GM18867 (cell line): ENCODE measurements at regions not wholly inside any gene's neighbourhood (a gene's known extent, or its start where the extent isn't known, plus 50 kb on each side); places are given as distances from the start of the nearest gene placed in this dataset.
A peak's percentile ranks its signal among the peaks of the same experiment; 100 is the strongest.

Source experiments
- ATAC-seq: cut with Tn5 transposase; IDR thresholded peaks from one replicate; pipeline ENCODE4 v1.9.1; 2021; ENCODE audit warnings: mild to moderate bottlenecking, moderate library complexity; ENCODE audit not compliant: unreplicated experiment

DNA sequence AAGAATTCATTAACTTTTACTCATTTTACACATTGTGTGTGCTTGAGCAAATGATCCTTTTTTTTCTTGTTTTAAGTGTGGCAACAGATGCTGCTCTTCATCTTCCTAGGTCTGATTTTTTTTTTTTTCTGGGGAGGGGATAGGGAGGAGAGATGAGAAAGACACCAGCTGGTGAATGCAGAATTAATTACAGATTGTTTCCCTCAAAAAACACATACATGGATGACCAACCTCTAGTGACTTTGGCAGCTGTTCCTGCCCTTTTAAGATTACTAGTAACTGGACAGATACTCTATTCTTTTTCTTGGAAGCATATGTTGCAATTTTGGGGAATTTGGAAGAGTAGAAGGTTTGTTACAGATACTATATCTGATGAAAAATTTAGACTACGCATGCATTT is 103.6 kb upstream of the MYO16 start:
- ATAC-seq, result no peak

- ATAC-seq, result no peak
Observed at GRCh38 chr13:108526286-108526685, 103.1 kb upstream of the MYO16 start.

DNA sequence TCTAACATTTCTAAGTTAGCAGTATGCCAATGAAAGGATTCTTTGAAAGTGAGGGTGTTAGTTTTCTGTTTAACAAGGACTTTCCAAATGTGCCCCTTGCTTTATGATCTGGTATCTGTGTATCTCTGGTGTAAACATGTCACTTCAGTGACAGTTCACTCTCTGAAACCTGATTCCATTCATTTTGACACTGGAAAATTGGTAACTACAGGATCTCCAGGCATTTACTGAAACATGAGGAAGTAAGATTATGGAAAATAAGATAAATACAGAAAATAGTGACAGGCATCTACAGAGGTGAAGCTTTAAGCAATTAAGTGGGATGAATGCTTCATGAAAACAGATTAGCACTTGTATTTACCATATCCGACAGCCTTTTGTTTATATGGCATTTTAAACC is 101.6 kb upstream of the MYO16 start:
- no peak for ATAC-seq

DNA sequence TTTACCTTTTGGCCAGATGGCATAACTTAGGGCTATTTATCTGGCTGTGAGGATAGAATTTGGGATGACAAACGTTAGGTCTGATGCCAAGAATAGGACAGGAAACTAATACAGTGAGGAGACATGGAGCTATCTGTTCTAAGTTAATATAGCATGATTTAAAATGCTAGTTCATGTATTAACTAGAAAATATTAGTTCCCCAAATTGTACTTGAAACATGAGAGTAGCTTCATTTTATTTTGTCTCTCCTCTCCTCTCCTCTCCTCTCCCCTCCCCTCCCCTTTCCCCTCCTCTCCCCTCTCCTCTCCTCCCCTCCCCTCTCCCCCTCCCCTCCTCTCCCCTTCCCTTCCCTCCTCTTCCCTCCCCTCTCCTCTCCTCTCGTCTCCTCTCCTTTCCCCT is 101.1 kb upstream of the MYO16 start:
- no peak for ATAC-seq

DNA sequence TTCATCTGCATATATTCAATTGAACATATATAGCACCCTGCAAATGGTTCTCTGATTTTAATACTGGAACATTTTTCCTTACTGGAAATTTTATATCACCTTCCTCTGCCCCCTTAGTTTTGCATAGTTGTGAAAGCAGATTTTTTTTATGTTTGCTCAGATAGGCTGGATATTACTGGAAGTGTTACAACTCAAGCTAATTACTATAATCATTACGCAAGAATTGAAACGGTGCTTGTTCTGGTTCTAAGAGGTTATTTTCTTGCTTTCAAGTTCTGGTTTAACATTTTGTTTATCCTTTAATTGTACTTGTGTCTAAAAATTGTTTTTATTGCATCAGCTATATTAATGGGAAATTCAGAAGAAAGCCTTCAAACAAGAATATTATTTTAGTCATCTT is 95.6 kb upstream of the MYO16 start:
- no peak for ATAC-seq

DNA sequence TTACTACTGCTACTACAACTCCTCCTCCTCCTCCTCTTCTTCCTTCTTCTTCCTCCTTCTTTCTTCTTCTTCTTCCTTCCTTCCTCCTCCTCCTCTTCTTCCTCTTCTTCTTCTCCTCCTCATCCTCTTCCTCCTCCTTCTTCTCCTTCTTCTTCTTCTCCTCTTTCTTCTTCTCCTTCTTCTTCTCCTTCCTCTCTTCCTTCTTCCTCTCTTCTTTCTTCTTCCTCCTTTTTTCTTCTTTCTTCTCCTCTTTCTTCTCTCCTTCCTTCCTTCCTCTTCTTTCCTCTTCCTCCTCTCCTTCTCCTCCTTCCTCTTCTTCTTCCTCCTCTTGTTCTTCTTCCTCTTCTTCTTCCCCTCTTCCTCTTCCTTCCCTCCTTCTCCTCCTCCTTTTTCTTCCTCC is 94.7 kb upstream of the MYO16 start:
- no peak for ATAC-seq

- ATAC-seq, result no peak
Observed at GRCh38 chr13:108549934-108550333, 79.5 kb upstream of the MYO16 start.

DNA sequence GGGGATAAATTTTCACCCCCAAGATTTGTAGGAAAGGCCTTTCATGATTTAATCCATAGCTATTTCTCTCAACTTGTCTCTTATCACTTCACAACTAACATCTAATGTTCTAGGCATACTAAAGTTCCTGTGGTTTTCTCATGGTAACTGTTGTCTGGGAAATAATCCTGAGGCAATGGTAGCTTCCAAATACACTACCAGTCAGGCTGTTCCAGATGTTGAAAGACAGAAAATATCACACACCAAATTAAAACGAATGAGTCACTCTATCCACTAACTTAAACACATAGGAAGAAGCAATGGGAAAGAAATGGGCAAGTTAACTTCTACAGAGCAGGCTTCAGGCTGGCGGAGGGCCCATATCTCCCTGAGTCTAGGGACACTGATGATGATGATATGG is 77.7 kb upstream of the MYO16 start:
- no peak for ATAC-seq

DNA sequence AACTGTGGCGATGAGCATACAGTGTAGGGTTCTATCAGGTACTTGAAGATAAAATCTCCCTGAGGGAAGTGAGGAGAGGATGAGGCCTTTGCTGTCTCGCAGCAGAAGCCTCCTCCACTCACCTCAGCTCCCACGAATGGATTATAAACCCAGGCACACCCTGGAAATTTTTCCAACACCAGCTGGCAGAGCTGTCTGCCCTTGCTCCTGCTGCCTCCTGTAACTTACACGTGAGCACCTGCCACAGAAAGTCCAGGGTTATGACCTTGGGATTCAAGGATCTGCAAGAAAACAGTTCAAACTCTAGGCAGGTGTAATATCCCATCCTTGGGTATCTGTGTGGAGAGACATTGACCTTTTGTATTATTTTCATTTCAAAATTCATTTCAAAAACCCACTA is 70.9 kb upstream of the MYO16 start:
- no peak for ATAC-seq

DNA sequence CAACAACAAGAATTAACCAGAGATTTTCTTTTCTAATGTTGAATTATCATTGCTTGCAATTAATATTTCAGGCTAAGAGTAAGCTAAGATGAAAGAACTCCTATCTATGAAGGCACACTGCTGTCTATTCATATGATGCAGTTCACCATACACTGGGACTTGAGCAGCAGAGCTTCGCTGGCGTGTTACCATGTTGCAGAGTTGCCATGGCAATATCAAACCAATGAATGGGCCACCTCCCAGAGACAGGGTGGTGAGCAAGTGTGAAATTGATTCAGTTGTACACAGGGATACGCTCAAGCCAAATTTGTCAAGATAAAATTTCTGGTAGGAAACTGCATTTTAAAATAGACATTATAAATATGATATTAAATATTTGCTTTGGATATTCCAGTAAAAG is 69.3 kb upstream of the MYO16 start:
- no peak for ATAC-seq

DNA sequence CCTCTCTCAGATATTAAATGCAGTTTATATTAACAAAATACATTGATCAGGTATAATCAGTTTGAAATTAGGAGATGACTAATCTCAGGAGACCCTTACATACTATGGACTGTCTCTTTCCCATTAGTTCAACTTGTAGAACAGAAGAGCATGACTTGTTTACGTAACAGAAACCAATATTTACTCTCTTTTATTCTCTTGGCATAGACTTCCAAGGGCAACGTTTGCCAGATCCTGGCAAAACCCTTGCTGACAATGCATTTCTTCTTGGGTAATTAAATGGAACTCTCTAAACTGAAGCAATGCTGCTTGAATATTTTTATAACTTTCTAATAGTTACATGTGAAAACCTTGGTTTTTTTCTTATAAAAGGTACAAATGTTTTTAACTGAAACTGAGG is 68.3 kb upstream of the MYO16 start:
- no peak for ATAC-seq

DNA sequence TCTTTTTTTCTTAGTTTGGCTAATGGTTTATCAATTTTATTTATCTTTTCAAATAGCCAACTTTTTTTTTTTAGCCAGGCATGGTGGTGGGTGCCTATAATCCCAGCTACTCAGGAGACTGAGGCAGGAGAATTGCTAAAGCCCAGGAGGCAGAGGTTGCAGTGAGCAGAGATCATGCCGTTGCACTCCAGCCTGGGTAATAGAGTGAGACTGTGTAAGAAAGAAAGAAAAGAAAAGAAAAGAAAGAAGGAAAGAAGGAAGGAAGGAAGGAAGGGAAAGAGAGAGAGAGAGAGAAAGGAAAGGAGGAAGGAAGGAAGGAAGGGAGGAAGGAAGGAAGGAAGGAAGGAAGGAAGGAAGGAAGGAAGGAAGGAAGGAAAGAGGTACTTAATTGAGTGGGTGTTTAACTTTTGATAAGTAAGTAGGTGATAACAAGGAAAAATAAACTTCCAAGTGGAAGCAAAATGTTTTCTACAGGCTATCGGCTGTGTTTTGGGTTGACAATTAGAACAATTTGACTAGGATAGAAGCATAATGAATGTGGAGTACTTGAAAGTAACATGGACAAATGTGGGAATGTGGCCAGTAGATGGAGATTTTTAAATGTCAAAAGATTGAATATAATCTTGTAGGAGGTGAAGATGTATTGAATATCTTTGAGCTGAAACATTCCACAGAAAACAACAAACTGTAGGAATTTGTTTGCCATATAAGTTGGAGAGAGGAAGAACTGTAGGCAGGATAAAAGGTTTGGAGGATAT is 62.8 kb upstream of the MYO16 start:
- no peak for ATAC-seq

DNA sequence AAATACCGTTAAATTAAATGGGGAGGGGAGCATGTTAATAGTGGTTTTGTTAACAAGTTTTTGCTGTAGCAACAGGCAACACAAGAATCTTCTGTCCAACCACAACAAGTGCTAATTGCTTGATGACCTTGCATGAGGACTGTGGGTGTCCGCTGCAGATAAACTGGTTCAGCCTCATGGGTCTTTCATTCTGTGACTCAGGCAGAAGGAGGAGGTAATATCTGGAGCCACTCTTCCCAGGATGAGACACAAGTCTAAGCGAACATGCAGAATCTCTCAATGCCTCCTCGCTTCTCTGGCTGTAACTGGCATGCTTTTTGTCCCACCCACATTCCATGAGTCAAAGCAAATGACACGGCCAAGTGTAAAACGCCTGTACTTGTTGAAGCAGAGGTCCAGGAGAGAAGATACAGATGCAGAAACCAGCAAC is 56.6 kb upstream of the MYO16 start:
- no peak for ATAC-seq

DNA sequence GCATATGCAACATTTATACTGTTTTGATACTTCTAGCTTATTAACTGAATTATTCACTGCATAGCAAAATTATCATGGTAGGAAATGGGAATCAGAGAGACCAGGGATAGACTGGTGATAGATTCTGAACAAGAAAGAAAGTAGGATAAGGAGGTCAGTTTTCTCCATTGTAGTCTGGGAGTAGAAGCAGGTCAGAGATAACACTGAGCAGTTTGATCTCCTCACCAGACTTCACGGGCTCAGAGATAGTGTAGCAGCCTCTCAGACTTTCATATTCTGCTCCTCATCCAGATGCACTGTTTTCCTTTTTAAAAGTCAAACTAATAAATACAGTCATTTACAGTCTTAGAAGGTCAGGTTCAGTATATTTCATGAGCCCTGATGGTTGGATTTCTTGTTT is 56.0 kb upstream of the MYO16 start:
- no peak for ATAC-seq

- no peak for ATAC-seq
Observed at GRCh38 chr13:108574856-108575255, 54.6 kb upstream of the MYO16 start.

DNA sequence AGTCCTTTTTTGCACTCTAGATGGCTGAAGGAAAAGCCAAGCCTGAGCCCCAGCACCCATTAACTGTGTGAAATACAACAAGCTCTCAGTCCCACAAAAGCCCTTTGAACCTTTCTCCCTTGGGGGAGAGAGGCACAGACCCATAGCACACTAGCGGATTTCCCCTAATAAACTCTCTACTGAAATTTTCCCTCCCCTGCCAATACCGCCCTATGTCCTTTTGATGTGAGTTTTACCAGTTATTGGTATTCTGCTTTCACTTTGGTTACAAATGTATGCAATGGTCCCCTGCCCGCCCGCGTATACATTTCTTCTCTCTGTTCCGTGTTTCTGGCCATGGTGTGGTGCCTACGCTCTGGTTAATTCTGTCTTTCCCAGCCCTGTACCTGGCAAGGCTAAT is 54.0 kb upstream of the MYO16 start:
- peak; percentile 60 for ATAC-seq
